ENCODE measurements at regions not wholly inside any gene's neighbourhood (a gene's known extent, or its start where the extent isn't known, plus 50 kb on each side); places are given as distances from the start of the nearest gene placed in this dataset.

DNA sequence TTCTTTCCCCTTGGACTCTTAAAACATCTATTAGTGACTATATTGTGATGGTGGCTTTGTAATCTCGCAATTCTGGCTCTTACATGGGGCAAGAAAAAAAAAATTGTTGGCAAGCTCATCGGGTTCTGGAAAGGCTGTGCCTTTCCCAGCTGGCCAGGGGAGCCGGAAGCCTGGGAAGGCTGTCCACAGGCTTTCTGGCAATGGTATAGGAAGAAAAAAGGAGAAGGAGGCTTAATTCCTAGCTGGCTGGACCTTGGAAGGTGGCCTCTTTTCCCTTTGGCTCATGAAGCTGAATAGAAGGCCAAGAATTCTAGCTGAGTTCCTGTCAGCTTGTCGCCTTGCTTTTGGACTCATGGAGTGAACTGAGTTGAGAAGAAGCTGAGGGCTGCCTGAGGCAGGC is 243.5 kb upstream of the SEMA6D start:
- TF ChIP-seq CTCF (IDR thresholded peaks at IDR 0.05) (no peak), EZH2 (IDR thresholded peaks at IDR 0.05; ENCODE audit: borderline replicate concordance, insufficient read depth, low read depth, low read length, poor library complexity, severe bottlenecking) (no peak)

All from B cell (primary cell).